ENCODE measurements at regions not wholly inside any gene's neighbourhood (a gene's known extent, or its start where the extent isn't known, plus 50 kb on each side); places are given as distances from the start of the nearest gene placed in this dataset.
A peak's percentile ranks its signal among the peaks of the same experiment; 100 is the strongest.

DNA sequence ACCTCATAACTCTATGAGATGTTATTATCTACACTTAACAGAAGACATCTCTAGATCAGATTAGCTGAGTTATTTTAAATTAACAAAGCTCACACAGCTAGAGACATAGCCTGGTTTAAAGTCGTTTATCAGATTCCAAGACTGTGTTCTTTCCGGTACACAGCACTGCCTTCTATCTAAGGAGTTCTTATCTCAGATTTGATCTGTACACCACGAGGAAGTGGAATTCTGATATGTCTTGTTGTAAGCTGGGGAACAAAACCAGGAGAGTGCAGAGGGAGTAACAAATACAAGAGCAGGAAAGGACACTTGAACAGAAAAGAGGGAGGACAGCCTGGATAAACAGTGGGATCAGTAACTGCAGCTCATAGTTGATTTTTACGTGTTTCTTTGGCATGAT, 61.7 kb upstream of the KCNMB2 start:
- no peak overlapping the region for H2BK12ac ChIP-seq (ENCODE audit: low read length)
- H3K18ac ChIP-seq (ENCODE audit: low read length), result no peak overlapping the region
- H3K4ac ChIP-seq (ENCODE audit: low read depth, low read length), result no peak overlapping the region
- no peak overlapping the region for H2AFZ ChIP-seq (ENCODE audit: insufficient read depth, low read length, poor library complexity)
- peak in 1 of 2 donors; percentile 10 for DNase-seq
- H3K4me1 ChIP-seq (ENCODE audit: control insufficient read depth in 1 of 2, insufficient read depth in 2 of 2, low read length in 2 of 2), result peaks cover 3 to 4% of the 10 kb centered on the region in 2 experiments
- peak overlapping the region; percentile 7 for H3K27ac ChIP-seq (ENCODE audit: low read depth, low read length)
- no CpG with 5 or more reads among the region's 4 CpGs for WGBS (ENCODE audit: extremely low coverage, insufficient coverage, insufficient read length)
- H3K23ac ChIP-seq (ENCODE audit: low read length), result no peak overlapping the region
- no peak overlapping the region for H3K4me2 ChIP-seq (ENCODE audit: low read length)
- no peak overlapping the region for H3K14ac ChIP-seq (ENCODE audit: low read length)
- no peak overlapping the region for H2BK5ac ChIP-seq (ENCODE audit: low read depth, low read length, poor library complexity)
- no peak overlapping the region for H3K9ac ChIP-seq (ENCODE audit: low read length)
- no peak overlapping the region for H2BK120ac ChIP-seq (ENCODE audit: insufficient read depth, low read length, poor library complexity)
- H2AK5ac ChIP-seq (ENCODE audit: low read length), result no peak overlapping the region
- H3K79me2 ChIP-seq (ENCODE audit: control insufficient read depth, insufficient read depth, low read length, poor library complexity), result no peaks in the 10 kb centered on the region
- no peaks in the 10 kb centered on the region for H3K9me3 ChIP-seq (ENCODE audit: insufficient read depth, low read depth, low read length)
- no peak overlapping the region for H3K4me3 ChIP-seq (ENCODE audit: low read depth, low read length)
- H4K91ac ChIP-seq (ENCODE audit: low read depth, low read length), result no peak overlapping the region
- H3K79me1 ChIP-seq (ENCODE audit: low read length), result no peaks in the 10 kb centered on the region
- H3K36me3 ChIP-seq (ENCODE audit: control insufficient read depth in 1 of 2, insufficient read depth in 2 of 2, low read length in 2 of 2), result no peaks in the 10 kb centered on the region
- no peaks in the 10 kb centered on the region for H3K27me3 ChIP-seq (ENCODE audit: insufficient read depth, low read length)
- no peak overlapping the region for H4K12ac ChIP-seq (ENCODE audit: low read depth, low read length)
- no peak overlapping the region for H4K8ac ChIP-seq (ENCODE audit: low read depth, low read length)

DNA sequence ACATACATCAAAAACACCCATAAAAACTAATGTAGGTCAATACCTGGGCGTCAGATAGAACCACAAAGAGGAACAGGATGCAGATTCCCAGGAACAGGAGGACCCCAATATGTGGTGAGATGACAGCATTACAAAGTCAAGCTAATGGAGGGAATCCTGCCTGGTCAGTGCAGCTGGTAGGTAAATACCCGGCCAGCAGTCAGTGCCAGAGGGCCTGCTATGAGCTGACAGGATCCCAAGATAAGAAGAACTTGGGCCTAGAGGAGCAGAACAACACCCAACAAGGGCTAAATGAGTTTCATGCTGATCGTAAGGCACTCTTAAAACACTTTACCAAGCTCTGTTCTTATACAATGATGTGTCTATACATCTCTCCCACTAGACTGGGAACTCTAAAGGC, 61.2 kb upstream of the KCNMB2 start:
- Histone ChIP-seq H3K36me3 (ENCODE audit: control insufficient read depth in 1 of 2, insufficient read depth in 2 of 2, low read length in 2 of 2) (no peaks in the 10 kb centered on the region), H3K4me1 (ENCODE audit: control insufficient read depth in 1 of 2, insufficient read depth in 2 of 2, low read length in 2 of 2) (peaks cover 3 to 4% of the 10 kb centered on the region in 2 experiments), H4K8ac (ENCODE audit: low read depth, low read length) (no peak overlapping the region), H3K14ac (ENCODE audit: low read length) (no peak overlapping the region), H3K27me3 (ENCODE audit: insufficient read depth, low read length) (no peaks in the 10 kb centered on the region), H2AK5ac (ENCODE audit: low read length) (no peak overlapping the region), H3K18ac (ENCODE audit: low read length) (no peak overlapping the region), H3K79me1 (ENCODE audit: low read length) (no peaks in the 10 kb centered on the region), H3K9me3 (ENCODE audit: insufficient read depth, low read depth, low read length) (no peaks in the 10 kb centered on the region), H2BK120ac (ENCODE audit: insufficient read depth, low read length, poor library complexity) (no peak overlapping the region), H3K9ac (ENCODE audit: low read length) (no peak overlapping the region), H4K91ac (ENCODE audit: low read depth, low read length) (no peak overlapping the region), H3K79me2 (ENCODE audit: control insufficient read depth, insufficient read depth, low read length, poor library complexity) (no peaks in the 10 kb centered on the region), H3K4ac (ENCODE audit: low read depth, low read length) (no peak overlapping the region), H3K23ac (ENCODE audit: low read length) (no peak overlapping the region), H2BK12ac (ENCODE audit: low read length) (peak overlapping the region; percentile 55), H2AFZ (ENCODE audit: insufficient read depth, low read length, poor library complexity) (no peak overlapping the region), H3K4me2 (ENCODE audit: low read length) (no peak overlapping the region), H4K12ac (ENCODE audit: low read depth, low read length) (no peak overlapping the region), H2BK5ac (ENCODE audit: low read depth, low read length, poor library complexity) (no peak overlapping the region), H3K27ac (ENCODE audit: low read depth, low read length) (no peak overlapping the region), H3K4me3 (ENCODE audit: low read depth, low read length) (no peak overlapping the region)
- DNase-seq, result no peak
- WGBS (ENCODE audit: extremely low coverage, insufficient coverage, insufficient read length), result no CpG with 5 or more reads among the region's 3 CpGs

DNA sequence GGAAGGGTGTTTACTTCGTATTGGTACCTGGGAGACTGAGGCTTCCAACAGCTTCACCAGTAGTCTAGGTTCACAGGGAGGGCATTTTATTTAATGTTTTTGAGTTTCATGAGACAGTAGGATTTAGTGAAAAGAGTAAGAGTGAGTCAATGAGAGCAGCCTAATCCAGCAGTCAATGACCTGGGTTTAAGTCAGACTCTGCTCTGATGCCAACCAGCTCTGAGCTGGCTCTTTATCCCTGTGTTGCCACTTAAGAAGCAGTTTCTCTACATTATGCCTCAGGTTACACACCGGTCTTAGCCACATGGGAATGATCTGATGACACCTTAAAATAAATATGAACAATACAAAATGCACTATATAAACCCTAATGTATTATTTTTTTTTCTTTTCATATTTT, 59.4 kb upstream of the KCNMB2 start:
- no peaks in the 10 kb centered on the region for H3K36me3 ChIP-seq (ENCODE audit: control insufficient read depth in 1 of 2, insufficient read depth in 2 of 2, low read length in 2 of 2)
- no peak overlapping the region for H3K4me2 ChIP-seq (ENCODE audit: low read length)
- H3K79me1 ChIP-seq (ENCODE audit: low read length), result no peaks in the 10 kb centered on the region
- H2BK5ac ChIP-seq (ENCODE audit: low read depth, low read length, poor library complexity), result no peak overlapping the region
- no peak overlapping the region for H3K23ac ChIP-seq (ENCODE audit: low read length)
- no peak overlapping the region for H3K27ac ChIP-seq (ENCODE audit: low read depth, low read length)
- no peaks in the 10 kb centered on the region for H3K9me3 ChIP-seq (ENCODE audit: insufficient read depth, low read depth, low read length)
- H3K9ac ChIP-seq (ENCODE audit: low read length), result no peak overlapping the region
- H3K4me3 ChIP-seq (ENCODE audit: low read depth, low read length), result no peak overlapping the region
- H3K4me1 ChIP-seq (ENCODE audit: control insufficient read depth in 1 of 2, insufficient read depth in 2 of 2, low read length in 2 of 2), result peaks cover 3 to 4% of the 10 kb centered on the region in 2 experiments
- no peak overlapping the region for H2AFZ ChIP-seq (ENCODE audit: insufficient read depth, low read length, poor library complexity)
- H4K8ac ChIP-seq (ENCODE audit: low read depth, low read length), result no peak overlapping the region
- no peak overlapping the region for H3K4ac ChIP-seq (ENCODE audit: low read depth, low read length)
- no peak overlapping the region for H4K91ac ChIP-seq (ENCODE audit: low read depth, low read length)
- no peak overlapping the region for H2BK12ac ChIP-seq (ENCODE audit: low read length)
- no peaks in the 10 kb centered on the region for H3K79me2 ChIP-seq (ENCODE audit: control insufficient read depth, insufficient read depth, low read length, poor library complexity)
- H4K12ac ChIP-seq (ENCODE audit: low read depth, low read length), result no peak overlapping the region
- H3K18ac ChIP-seq (ENCODE audit: low read length), result no peak overlapping the region
- H2AK5ac ChIP-seq (ENCODE audit: low read length), result no peak overlapping the region
- WGBS (ENCODE audit: extremely low coverage, insufficient coverage, insufficient read length), result no CpG with 5 or more reads among the region's 2 CpGs
- H3K14ac ChIP-seq (ENCODE audit: low read length), result no peak overlapping the region
- H3K27me3 ChIP-seq (ENCODE audit: insufficient read depth, low read length), result no peaks in the 10 kb centered on the region
- no peak for DNase-seq
- H2BK120ac ChIP-seq (ENCODE audit: insufficient read depth, low read length, poor library complexity), result no peak overlapping the region

DNA sequence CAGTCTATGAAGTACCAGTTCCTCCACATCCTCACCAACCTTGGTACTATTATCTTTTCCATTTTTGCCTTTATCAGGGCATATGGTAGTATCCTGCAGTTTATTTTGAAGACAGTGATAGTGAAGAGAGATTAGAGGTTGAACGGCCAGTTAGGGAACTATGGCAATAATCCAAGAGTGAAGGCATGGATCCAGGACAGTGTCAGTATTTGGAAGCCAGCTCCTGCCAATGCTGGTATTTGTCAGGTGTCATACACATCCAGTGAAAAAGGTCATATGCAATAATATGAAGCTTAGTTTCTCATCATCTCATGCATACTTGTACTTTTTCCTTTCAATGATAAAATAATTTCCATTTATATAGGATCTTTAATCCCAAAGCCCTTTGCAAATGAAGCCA, 56.8 kb upstream of the KCNMB2 start:
- WGBS (ENCODE audit: extremely low coverage, insufficient coverage, insufficient read length), result no CpG with 5 or more reads among the region's 1 CpG
- DNase-seq, result no peak
- H3K9ac ChIP-seq (ENCODE audit: low read length), result no peak overlapping the region
- no peaks in the 10 kb centered on the region for H3K36me3 ChIP-seq (ENCODE audit: control insufficient read depth in 1 of 2, insufficient read depth in 2 of 2, low read length in 2 of 2)
- H2AK5ac ChIP-seq (ENCODE audit: low read length), result no peak overlapping the region
- H3K4me2 ChIP-seq (ENCODE audit: low read length), result no peak overlapping the region
- H2BK120ac ChIP-seq (ENCODE audit: insufficient read depth, low read length, poor library complexity), result no peak overlapping the region
- no peaks in the 10 kb centered on the region for H3K79me2 ChIP-seq (ENCODE audit: control insufficient read depth, insufficient read depth, low read length, poor library complexity)
- no peak overlapping the region for H2BK5ac ChIP-seq (ENCODE audit: low read depth, low read length, poor library complexity)
- H3K79me1 ChIP-seq (ENCODE audit: low read length), result no peaks in the 10 kb centered on the region
- no peak overlapping the region for H3K4ac ChIP-seq (ENCODE audit: low read depth, low read length)
- no peak overlapping the region for H3K14ac ChIP-seq (ENCODE audit: low read length)
- no peak overlapping the region for H3K18ac ChIP-seq (ENCODE audit: low read length)
- H3K4me3 ChIP-seq (ENCODE audit: low read depth, low read length), result no peak overlapping the region
- H4K12ac ChIP-seq (ENCODE audit: low read depth, low read length), result no peak overlapping the region
- H3K23ac ChIP-seq (ENCODE audit: low read length), result no peak overlapping the region
- H3K27me3 ChIP-seq (ENCODE audit: insufficient read depth, low read length), result no peaks in the 10 kb centered on the region
- H4K8ac ChIP-seq (ENCODE audit: low read depth, low read length), result no peak overlapping the region
- no peak overlapping the region for H2BK12ac ChIP-seq (ENCODE audit: low read length)
- H3K9me3 ChIP-seq (ENCODE audit: insufficient read depth, low read depth, low read length), result no peaks in the 10 kb centered on the region
- H4K91ac ChIP-seq (ENCODE audit: low read depth, low read length), result no peak overlapping the region
- H2AFZ ChIP-seq (ENCODE audit: insufficient read depth, low read length, poor library complexity), result no peak overlapping the region
- H3K27ac ChIP-seq (ENCODE audit: low read depth, low read length), result no peak overlapping the region
- peaks cover 3 to 4% of the 10 kb centered on the region in 2 experiments for H3K4me1 ChIP-seq (ENCODE audit: control insufficient read depth in 1 of 2, insufficient read depth in 2 of 2, low read length in 2 of 2)

Data from trophoblast cell (in vitro differentiated cells and primary cell).